Coronary artery (tissue), 2 donors: ENCODE measurements at regions not wholly inside any gene's neighbourhood (a gene's known extent, or its start where the extent isn't known, plus 50 kb on each side); places are given as distances from the start of the nearest gene placed in this dataset.
"Not testable (repeated sequence)": the region's sequence is repeated elsewhere in the genome, so short reads cannot be mapped to it uniquely, and the experiment has no call there.

Experiments used
- DNase-seq: peaks from one replicate; pipeline ENCODE4 v3.0.0-alpha.2; 2017; ENCODE audit warnings: low spot score
- H3K27ac ChIP-seq, 2 donors: fragments of 200-600 bp; sonication (generic); one replicate each; pipeline ENCODE4 v1.5.1; 2016 to 2019
- H3K4me3 ChIP-seq: fragments of 200-600 bp; sonication (generic); 2 replicates; pipeline ENCODE4 v1.5.1; 2016; ENCODE audit warnings: mild to moderate bottlenecking, moderate library complexity
- CTCF ChIP-seq: fragments of 200-600 bp; sonication (generic); IDR thresholded peaks from one replicate; pipeline ENCODE4 v1.5.1; 2019; ENCODE audit warnings: antibody characterized with exemption

GRCh38 chr14:34381304-34381703 is 80.7 kb downstream of the SPTSSA start:
- not testable (repeated sequence) for DNase-seq, H3K27ac ChIP-seq, H3K4me3 ChIP-seq

GRCh38 chr14:34380471-34380845 is 81.6 kb downstream of the SPTSSA start:
- no peak overlapping the region for H3K4me3 ChIP-seq
- TF ChIP-seq CTCF: no peak
- DNase-seq: no peak
- H3K27ac ChIP-seq: no peak overlapping the region

- no peak for TF ChIP-seq CTCF
- Histone ChIP-seq H3K4me3 (no peak overlapping the region), H3K27ac (no peak overlapping the region)
- no peak for DNase-seq
Measured at GRCh38 chr14:34379816-34380470, 82.1 kb downstream of the SPTSSA start.

- no peak for TF ChIP-seq CTCF
- Histone ChIP-seq H3K4me3 (no peak overlapping the region), H3K27ac (no peak overlapping the region)
- no peak for DNase-seq
Measured at GRCh38 chr14:34376649-34377267, 85.3 kb downstream of the SPTSSA start.

- no peak for TF ChIP-seq CTCF
- DNase-seq: no peak
- Histone ChIP-seq H3K27ac (no peak overlapping the region), H3K4me3 (no peak overlapping the region)
Measured at GRCh38 chr14:34374998-34375740, 86.9 kb downstream of the SPTSSA start.

- TF ChIP-seq CTCF: no peak
- no peak for DNase-seq
- H3K4me3 ChIP-seq: no peak overlapping the region
- H3K27ac ChIP-seq: no peak overlapping the region
Measured at GRCh38 chr14:34373191-34373590, 88.8 kb downstream of the SPTSSA start.

- no peak for DNase-seq
- no peak for TF ChIP-seq CTCF
- no peak overlapping the region for H3K4me3 ChIP-seq
- no peak overlapping the region for H3K27ac ChIP-seq
Measured at GRCh38 chr14:34372786-34373185, 89.3 kb downstream of the SPTSSA start.
